ENCODE measurements at regions not wholly inside any gene's neighbourhood (a gene's known extent, or its start where the extent isn't known, plus 50 kb on each side); places are given as distances from the start of the nearest gene placed in this dataset.

DNA sequence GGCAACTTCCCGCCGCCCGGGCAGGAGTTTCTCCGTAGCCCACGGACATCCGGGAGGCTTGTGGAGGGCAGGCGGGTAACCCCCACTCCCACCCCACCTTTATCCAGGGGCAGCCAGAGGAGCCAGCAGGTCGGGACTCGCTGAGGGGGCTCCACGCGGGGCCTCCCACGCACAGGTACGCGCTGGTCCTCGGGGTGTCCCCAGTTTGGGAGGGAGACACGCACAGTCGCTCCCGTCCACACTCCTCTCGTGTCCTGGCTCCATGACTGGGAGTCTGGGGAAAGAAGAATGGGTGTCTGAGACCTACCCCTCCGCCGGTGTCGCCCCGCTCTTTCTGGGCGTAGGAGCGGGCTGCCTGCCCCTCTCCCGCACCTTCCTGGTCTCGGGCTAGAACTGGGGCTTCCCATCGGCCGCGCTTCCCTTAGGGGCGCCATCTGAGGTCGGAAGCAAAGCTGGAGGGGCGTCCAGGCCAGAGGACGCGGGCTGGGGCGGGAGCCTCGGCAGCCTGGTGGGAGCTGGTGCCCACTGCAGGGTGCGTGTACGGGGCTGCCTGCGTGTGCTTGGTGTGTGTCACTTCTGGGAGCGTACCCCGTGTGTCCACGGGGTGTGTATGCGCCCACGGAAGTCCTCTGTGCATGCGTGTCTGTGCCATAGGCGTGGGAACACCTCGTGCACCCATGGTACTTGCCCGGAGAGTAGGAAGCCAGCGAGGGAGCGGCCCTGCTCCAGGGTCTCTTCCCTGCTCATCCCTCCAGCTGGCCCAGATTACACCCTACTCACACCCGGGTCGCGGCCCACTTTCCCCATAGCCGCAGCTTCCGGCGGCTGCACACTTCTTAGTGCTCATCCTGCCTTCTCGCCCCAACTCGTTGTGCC lies 73.0 kb upstream of the LEP start:
- peak overlapping the region in 1 of 2 donors; percentile 62 for H3K4me3 ChIP-seq (ENCODE audit: low read length in 2 of 2)
- DNase-seq (ENCODE audit: low spot score) = no peak

GRCh38 chr7:128168667-128169210 lies 72.3 kb upstream of the LEP start:
- Histone ChIP-seq H2AFZ (ENCODE audit: low read length) (peak overlapping the region; percentile 23), H2BK15ac (ENCODE audit: low read length) (no peak overlapping the region), H3K4me3 (ENCODE audit: low read length in 2 of 2) (peak overlapping the region in 1 of 2 donors; percentile 62), H3K9me3 (replicated peaks in 1 of 2; ENCODE audit: control insufficient read depth in 2 of 2, insufficient read depth in 1 of 2, low read depth in 1 of 2, low read length in 2 of 2) (peaks cover 0 to 5% of the 10 kb centered on the region in 2 donors), H3K18ac (ENCODE audit: low read length) (no peak overlapping the region), H3K27me3 (ENCODE audit: control insufficient read depth in 3 of 3, insufficient read depth in 3 of 3, low read depth in 1 of 3, low read length in 3 of 3) (peaks cover 27 to 94% (median 56%) of the 10 kb centered on the region in 3 experiments), H3K4me2 (ENCODE audit: insufficient read depth, low read length, poor library complexity, severe bottlenecking) (no peak overlapping the region), H4K8ac (ENCODE audit: low read depth, low read length) (no peak overlapping the region), H4K91ac (ENCODE audit: low read depth, low read length, poor library complexity) (no peak overlapping the region), H3K4ac (ENCODE audit: low read length) (no peak overlapping the region), H3K4me1 (ENCODE audit: control insufficient read depth in 2 of 2, insufficient read depth in 1 of 2, low read depth in 1 of 2, low read length in 2 of 2) (peaks cover 8 to 9% of the 10 kb centered on the region in 2 donors), H2BK12ac (ENCODE audit: low read length) (no peak overlapping the region), H3K14ac (ENCODE audit: low read length) (no peak overlapping the region), H3K79me1 (ENCODE audit: low read depth, low read length) (no peaks in the 10 kb centered on the region), H3K23ac (ENCODE audit: low read depth, low read length, poor library complexity) (peak overlapping the region; percentile 69), H3K36me3 (replicated peaks in 1 of 2; ENCODE audit: control insufficient read depth in 2 of 2, insufficient read depth in 2 of 2, low read length in 2 of 2) (no peaks in the 10 kb centered on the region), H2BK120ac (ENCODE audit: low read depth, low read length) (no peak overlapping the region), H2AK5ac (ENCODE audit: low read depth, low read length) (no peak overlapping the region), H3K27ac (replicated peaks; ENCODE audit: low read length) (no peak overlapping the region), H3K9ac (ENCODE audit: low read depth, low read length, poor library complexity) (no peak overlapping the region), H2BK5ac (ENCODE audit: low read length) (no peak overlapping the region)
- no CpG with 5 or more reads among the region's 16 CpGs for WGBS, 2 donors (ENCODE audit: extremely low coverage in 2 of 2, insufficient read length in 2 of 2, insufficient replicate concordance in 1 of 2)
- peak; percentile 86 for DNase-seq (ENCODE audit: low spot score)

More for the DNA sequence above, 73.0 kb upstream of the LEP start:
- H2AFZ ChIP-seq (ENCODE audit: low read length) = peak overlapping the region; percentile 23
- peaks cover 27 to 97% (median 56%) of the 10 kb centered on the region in 3 experiments for H3K27me3 ChIP-seq (ENCODE audit: control insufficient read depth in 3 of 3, insufficient read depth in 3 of 3, low read depth in 1 of 3, low read length in 3 of 3)
- H3K9me3 ChIP-seq (replicated peaks in 1 of 2; ENCODE audit: control insufficient read depth in 2 of 2, insufficient read depth in 1 of 2, low read depth in 1 of 2, low read length in 2 of 2) = peaks cover 0 to 5% of the 10 kb centered on the region in 2 donors
- H3K27ac ChIP-seq (replicated peaks; ENCODE audit: low read length) = no peak overlapping the region
- peak overlapping the region; percentile 16 for H3K18ac ChIP-seq (ENCODE audit: low read length)
- H3K4me1 ChIP-seq (ENCODE audit: control insufficient read depth in 2 of 2, insufficient read depth in 1 of 2, low read depth in 1 of 2, low read length in 2 of 2) = peaks cover 8 to 10% of the 10 kb centered on the region in 2 donors
- H3K79me1 ChIP-seq (ENCODE audit: low read depth, low read length) = no peaks in the 10 kb centered on the region
- H2BK15ac ChIP-seq (ENCODE audit: low read length) = no peak overlapping the region
- H2BK120ac ChIP-seq (ENCODE audit: low read depth, low read length) = no peak overlapping the region
- H3K14ac ChIP-seq (ENCODE audit: low read length) = peak overlapping the region; percentile 31
- no peak overlapping the region for H3K4ac ChIP-seq (ENCODE audit: low read length)
- H3K36me3 ChIP-seq (replicated peaks in 1 of 2; ENCODE audit: control insufficient read depth in 2 of 2, insufficient read depth in 2 of 2, low read length in 2 of 2) = no peaks in the 10 kb centered on the region
- no peak overlapping the region for H4K8ac ChIP-seq (ENCODE audit: low read depth, low read length)
- no CpG with 5 or more reads among the region's 59 CpGs for WGBS, 2 donors (ENCODE audit: extremely low coverage in 2 of 2, insufficient read length in 2 of 2, insufficient replicate concordance in 1 of 2)
- H4K91ac ChIP-seq (ENCODE audit: low read depth, low read length, poor library complexity) = no peak overlapping the region
- no peak overlapping the region for H3K9ac ChIP-seq (ENCODE audit: low read depth, low read length, poor library complexity)
- H2BK12ac ChIP-seq (ENCODE audit: low read length) = no peak overlapping the region
- peak overlapping the region; percentile 69 for H3K23ac ChIP-seq (ENCODE audit: low read depth, low read length, poor library complexity)
- H2BK5ac ChIP-seq (ENCODE audit: low read length) = no peak overlapping the region
- no peak overlapping the region for H2AK5ac ChIP-seq (ENCODE audit: low read depth, low read length)
- peak overlapping the region; percentile 78 for H3K4me2 ChIP-seq (ENCODE audit: insufficient read depth, low read length, poor library complexity, severe bottlenecking)

DNA sequence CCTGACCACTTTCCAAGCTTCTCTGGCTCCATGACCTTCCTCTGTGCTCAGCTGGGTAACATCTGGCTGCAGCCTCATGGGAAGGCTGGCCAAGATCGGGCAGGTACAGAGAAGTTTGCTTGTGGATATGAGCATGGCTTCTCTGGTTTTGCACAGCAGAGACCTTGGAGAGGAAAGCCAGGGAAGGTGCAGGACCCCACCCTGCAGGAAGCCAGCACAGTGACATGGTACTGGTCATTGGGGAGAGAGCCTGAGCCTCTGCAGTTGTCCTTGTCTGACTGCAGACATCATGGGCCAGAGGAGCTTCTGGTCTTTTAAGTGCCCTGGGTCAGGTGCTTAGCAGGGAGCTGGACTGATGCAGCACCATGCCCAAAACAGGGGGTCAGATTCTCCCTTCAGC lies 70.6 kb upstream of the LEP start:
- H3K9me3 ChIP-seq (replicated peaks in 1 of 2; ENCODE audit: control insufficient read depth in 2 of 2, insufficient read depth in 1 of 2, low read depth in 1 of 2, low read length in 2 of 2) = peaks cover 0 to 3% of the 10 kb centered on the region in 2 donors
- no peak overlapping the region for H2AK5ac ChIP-seq (ENCODE audit: low read depth, low read length)
- H3K79me1 ChIP-seq (ENCODE audit: low read depth, low read length) = no peaks in the 10 kb centered on the region
- no peak overlapping the region for H4K8ac ChIP-seq (ENCODE audit: low read depth, low read length)
- no peak overlapping the region for H3K4ac ChIP-seq (ENCODE audit: low read length)
- H3K14ac ChIP-seq (ENCODE audit: low read length) = no peak overlapping the region
- no peak overlapping the region for H3K9ac ChIP-seq (ENCODE audit: low read depth, low read length, poor library complexity)
- DNase-seq (ENCODE audit: low spot score) = no peak
- no peak overlapping the region for H4K91ac ChIP-seq (ENCODE audit: low read depth, low read length, poor library complexity)
- H3K36me3 ChIP-seq (replicated peaks in 1 of 2; ENCODE audit: control insufficient read depth in 2 of 2, insufficient read depth in 2 of 2, low read length in 2 of 2) = no peaks in the 10 kb centered on the region
- no CpG with 5 or more reads among the region's 1 CpG for WGBS, 2 donors (ENCODE audit: extremely low coverage in 2 of 2, insufficient read length in 2 of 2, insufficient replicate concordance in 1 of 2)
- no peak overlapping the region for H3K4me3 ChIP-seq (ENCODE audit: low read length in 2 of 2)
- peaks cover 8 to 9% of the 10 kb centered on the region in 2 donors for H3K4me1 ChIP-seq (ENCODE audit: control insufficient read depth in 2 of 2, insufficient read depth in 1 of 2, low read depth in 1 of 2, low read length in 2 of 2)
- H2AFZ ChIP-seq (ENCODE audit: low read length) = no peak overlapping the region
- H2BK120ac ChIP-seq (ENCODE audit: low read depth, low read length) = no peak overlapping the region
- H3K27ac ChIP-seq (replicated peaks; ENCODE audit: low read length) = no peak overlapping the region
- no peak overlapping the region for H2BK12ac ChIP-seq (ENCODE audit: low read length)
- H3K23ac ChIP-seq (ENCODE audit: low read depth, low read length, poor library complexity) = no peak overlapping the region
- H3K4me2 ChIP-seq (ENCODE audit: insufficient read depth, low read length, poor library complexity, severe bottlenecking) = no peak overlapping the region
- H3K18ac ChIP-seq (ENCODE audit: low read length) = no peak overlapping the region
- peaks cover 27 to 91% (median 46%) of the 10 kb centered on the region in 3 experiments for H3K27me3 ChIP-seq (ENCODE audit: control insufficient read depth in 3 of 3, insufficient read depth in 3 of 3, low read depth in 1 of 3, low read length in 3 of 3)
- no peak overlapping the region for H2BK5ac ChIP-seq (ENCODE audit: low read length)
- no peak overlapping the region for H2BK15ac ChIP-seq (ENCODE audit: low read length)

- Histone ChIP-seq H4K91ac (ENCODE audit: low read depth, low read length, poor library complexity) (no peak overlapping the region), H4K8ac (ENCODE audit: low read depth, low read length) (no peak overlapping the region), H2AK5ac (ENCODE audit: low read depth, low read length) (no peak overlapping the region), H3K9ac (ENCODE audit: low read depth, low read length, poor library complexity) (no peak overlapping the region), H3K14ac (ENCODE audit: low read length) (no peak overlapping the region), H2BK5ac (ENCODE audit: low read length) (no peak overlapping the region), H3K4me2 (ENCODE audit: insufficient read depth, low read length, poor library complexity, severe bottlenecking) (no peak overlapping the region), H3K4ac (ENCODE audit: low read length) (no peak overlapping the region), H3K4me3 (ENCODE audit: low read length in 2 of 2) (no peak overlapping the region), H3K9me3 (replicated peaks in 1 of 2; ENCODE audit: control insufficient read depth in 2 of 2, insufficient read depth in 1 of 2, low read depth in 1 of 2, low read length in 2 of 2) (peaks cover 0 to 3% of the 10 kb centered on the region in 2 donors), H3K79me1 (ENCODE audit: low read depth, low read length) (no peaks in the 10 kb centered on the region), H2AFZ (ENCODE audit: low read length) (no peak overlapping the region), H3K27me3 (ENCODE audit: control insufficient read depth in 3 of 3, insufficient read depth in 3 of 3, low read depth in 1 of 3, low read length in 3 of 3) (peaks cover 19 to 82% (median 36%) of the 10 kb centered on the region in 3 experiments), H3K4me1 (ENCODE audit: control insufficient read depth in 2 of 2, insufficient read depth in 1 of 2, low read depth in 1 of 2, low read length in 2 of 2) (peaks cover 8 to 9% of the 10 kb centered on the region in 2 donors), H2BK120ac (ENCODE audit: low read depth, low read length) (no peak overlapping the region), H3K36me3 (replicated peaks in 1 of 2; ENCODE audit: control insufficient read depth in 2 of 2, insufficient read depth in 2 of 2, low read length in 2 of 2) (no peaks in the 10 kb centered on the region), H3K18ac (ENCODE audit: low read length) (no peak overlapping the region), H3K27ac (replicated peaks; ENCODE audit: low read length) (no peak overlapping the region), H2BK12ac (ENCODE audit: low read length) (no peak overlapping the region), H2BK15ac (ENCODE audit: low read length) (no peak overlapping the region), H3K23ac (ENCODE audit: low read depth, low read length, poor library complexity) (peak overlapping the region; percentile 38)
- no peak for DNase-seq (ENCODE audit: low spot score)
- no CpG with 5 or more reads among the region's 10 CpGs for WGBS, 2 donors (ENCODE audit: extremely low coverage in 2 of 2, insufficient read length in 2 of 2, insufficient replicate concordance in 1 of 2)
Measured at GRCh38 chr7:128171342-128171918, 69.6 kb upstream of the LEP start.
